HEK293T (cell line): ENCODE measurements at regions not wholly inside any gene's neighbourhood (a gene's known extent, or its start where the extent isn't known, plus 50 kb on each side); places are given as distances from the start of the nearest gene placed in this dataset.

Experiments used
- CTCF ChIA-PET: fragments of 350-600 bp; formaldehyde crosslinking; extraction: SDS; loops from one replicate; lab custom pipeline; 2021; ENCODE audit warnings: antibody characterized with exemption, inconsistent platforms; lab: Yijun Ruan, JAX
- POLR2A ChIA-PET: fragments of 350-600 bp; formaldehyde crosslinking; extraction: SDS; loops from one replicate; lab custom pipeline; 2020; ENCODE audit warnings: antibody characterized with exemption, inconsistent platforms; lab: Yijun Ruan, JAX
- DNase-seq: peaks from one replicate; pipeline ENCODE4 v3.0.0; 2012; ENCODE audit warnings: mixed read lengths; ENCODE audit errors: extremely low spot score
- ARNT ChIP-seq: fragments of 450-650 bp; IDR thresholded peaks from 2 replicates; pipeline ENCODE4 v1.6.1; 2017; ENCODE audit warnings: mild to moderate bottlenecking
- BHLHE40 ChIP-seq: fragments of 450-650 bp; IDR thresholded peaks from 2 replicates; pipeline ENCODE4 v1.6.1; 2016; ENCODE audit warnings: mild to moderate bottlenecking, moderate library complexity, borderline replicate concordance
- CTBP1 ChIP-seq: fragments of 450-650 bp; IDR thresholded peaks from 2 replicates; pipeline ENCODE4 v1.6.1; 2016; ENCODE audit warnings: borderline replicate concordance
- ELF4 ChIP-seq: fragments of 450-650 bp; IDR thresholded peaks from 2 replicates; pipeline ENCODE4 v1.6.1; 2017; ENCODE audit warnings: antibody characterized with exemption
- FOXA1 ChIP-seq: fragments of 450-650 bp; IDR thresholded peaks from 2 replicates; pipeline ENCODE4 v1.6.1; 2016; ENCODE audit warnings: mild to moderate bottlenecking
- FOXK2 ChIP-seq: fragments of 450-650 bp; IDR thresholded peaks from 2 replicates; pipeline ENCODE4 v1.6.1; 2016; ENCODE audit warnings: mild to moderate bottlenecking
- FOXM1 ChIP-seq: fragments of 450-650 bp; IDR thresholded peaks from 2 replicates; pipeline ENCODE4 v1.6.1; 2017; ENCODE audit warnings: mild to moderate bottlenecking, borderline replicate concordance
- HDGF ChIP-seq: fragments of 450-650 bp; IDR thresholded peaks from 2 replicates; pipeline ENCODE4 v1.6.1; 2017; ENCODE audit warnings: antibody characterized with exemption, borderline replicate concordance
- L3MBTL2 ChIP-seq: fragments of 450-650 bp; conservative IDR thresholded peaks from 2 replicates; pipeline ENCODE4 v1.6.1; 2016; ENCODE audit warnings: mild to moderate bottlenecking
- LEF1 ChIP-seq: fragments of 450-650 bp; IDR thresholded peaks from 2 replicates; pipeline ENCODE4 v1.6.1; 2017; ENCODE audit warnings: mild to moderate bottlenecking, borderline replicate concordance
- NFRKB ChIP-seq: fragments of 450-650 bp; IDR thresholded peaks from 2 replicates; pipeline ENCODE4 v1.6.1; 2016; ENCODE audit warnings: mild to moderate bottlenecking, moderate library complexity
- SP1 ChIP-seq: fragments of 450-650 bp; IDR thresholded peaks from 2 replicates; pipeline ENCODE4 v1.6.1; 2017
- SUZ12 ChIP-seq: fragments of 450-650 bp; IDR thresholded peaks from 2 replicates; pipeline ENCODE4 v1.6.1; 2016; ENCODE audit warnings: mild to moderate bottlenecking
- TARDBP ChIP-seq: fragments of 450-650 bp; IDR thresholded peaks from 2 replicates; pipeline ENCODE4 v1.6.1; 2016
- ZNF384 ChIP-seq: fragments of 450-650 bp; IDR thresholded peaks from 2 replicates; pipeline ENCODE4 v1.6.1; 2016
- TF ChIP-seq, protein P1 (sequence below): fragments of 450-650 bp; IDR thresholded peaks from 2 replicates; pipeline ENCODE4 v1.6.1; 2016

DNA sequence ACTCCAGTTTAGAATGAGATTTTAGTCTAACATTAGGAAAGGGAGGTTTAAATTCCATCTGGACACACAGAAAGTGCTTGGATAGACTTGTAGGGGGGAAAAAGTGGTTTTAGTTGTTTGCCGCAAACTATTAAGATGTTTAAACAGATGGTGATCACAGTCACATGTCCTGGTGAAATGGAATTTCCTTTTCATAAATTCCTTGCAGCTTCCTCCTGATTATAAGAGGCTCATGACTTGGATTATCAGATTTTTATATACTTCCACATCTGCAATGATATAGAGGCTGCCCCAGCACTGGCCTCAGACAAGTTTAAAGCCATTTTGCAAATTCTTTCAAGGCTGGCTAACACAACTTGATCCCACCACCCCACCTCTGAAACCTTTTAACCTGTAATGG lies 106.4 kb upstream of the ARMC3 start:
- ChIA-PET CTCF (no interaction called here), POLR2A (no interaction called here)
- no peak for TF ChIP-seq FOXA1
- TF ChIP-seq, protein P1, sequence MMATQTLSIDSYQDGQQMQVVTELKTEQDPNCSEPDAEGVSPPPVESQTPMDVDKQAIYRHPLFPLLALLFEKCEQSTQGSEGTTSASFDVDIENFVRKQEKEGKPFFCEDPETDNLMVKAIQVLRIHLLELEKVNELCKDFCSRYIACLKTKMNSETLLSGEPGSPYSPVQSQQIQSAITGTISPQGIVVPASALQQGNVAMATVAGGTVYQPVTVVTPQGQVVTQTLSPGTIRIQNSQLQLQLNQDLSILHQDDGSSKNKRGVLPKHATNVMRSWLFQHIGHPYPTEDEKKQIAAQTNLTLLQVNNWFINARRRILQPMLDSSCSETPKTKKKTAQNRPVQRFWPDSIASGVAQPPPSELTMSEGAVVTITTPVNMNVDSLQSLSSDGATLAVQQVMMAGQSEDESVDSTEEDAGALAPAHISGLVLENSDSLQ = no peak
- TF ChIP-seq NFRKB = no peak
- no peak for TF ChIP-seq ELF4
- TF ChIP-seq SUZ12 = no peak
- no peak for TF ChIP-seq SP1
- TF ChIP-seq LEF1 = no peak
- DNase-seq = no peak

DNA sequence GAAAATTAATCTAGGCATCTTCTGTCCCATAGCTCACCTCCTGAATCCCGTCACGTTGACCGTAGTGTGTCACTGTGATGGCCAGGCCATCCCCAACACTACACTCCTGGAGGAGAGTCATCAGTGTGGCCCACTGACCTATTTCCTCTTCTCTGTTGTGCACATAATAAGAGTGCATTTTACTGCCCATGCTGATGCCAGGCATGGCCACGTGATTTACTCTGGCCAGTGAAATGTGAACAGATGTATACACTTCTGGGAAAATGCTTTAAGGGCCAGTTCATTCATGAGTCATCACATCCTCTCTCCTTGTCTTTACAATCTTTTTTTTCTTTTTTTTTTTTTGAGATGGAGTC lies 101.9 kb upstream of the PIP4K2A start:
- ChIA-PET CTCF (no interaction called here), POLR2A (no interaction called here)
- no peak for TF ChIP-seq SP1
- no peak for TF ChIP-seq ELF4
- DNase-seq = no peak

DNA sequence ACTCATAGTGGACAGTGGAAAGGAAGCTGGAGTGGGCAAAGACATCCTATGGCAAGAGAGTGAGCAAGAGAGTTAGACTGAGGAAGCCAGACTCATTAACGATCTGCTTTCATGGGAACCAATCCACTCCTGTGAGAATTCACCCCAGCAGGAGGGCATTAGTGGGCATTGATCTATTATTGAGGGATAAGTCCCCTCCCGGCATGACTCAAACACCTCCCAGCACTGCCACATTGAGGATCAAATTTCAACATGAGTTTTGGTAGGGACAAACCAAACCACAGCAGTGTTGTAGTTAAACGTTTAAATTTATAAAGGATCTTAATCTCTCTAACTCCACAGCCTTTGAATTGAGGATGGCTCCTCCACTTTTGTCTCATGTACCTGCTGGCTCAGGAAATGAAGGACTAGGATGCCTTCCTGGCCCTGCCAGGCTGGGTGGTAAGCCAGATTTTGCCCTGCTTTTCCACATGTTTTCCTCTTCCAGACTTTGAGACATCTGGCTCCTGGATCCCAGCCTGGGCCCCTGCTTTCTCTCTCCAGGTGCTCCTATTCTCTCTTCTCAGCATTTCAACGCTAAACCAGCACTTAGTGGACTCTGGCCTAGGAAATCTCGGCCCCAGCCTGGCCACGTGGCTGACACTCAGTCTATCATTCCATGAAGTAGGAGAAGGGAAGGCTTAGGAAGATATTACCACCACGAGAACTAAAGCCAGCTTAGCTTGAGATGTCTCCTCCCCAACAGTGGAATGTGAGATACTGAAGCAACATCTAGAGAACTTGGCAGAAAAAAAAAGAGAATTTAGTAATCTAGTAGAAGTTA lies 96.5 kb upstream of the PIP4K2A start:
- POLR2A ChIA-PET = no interaction called here
- CTCF ChIA-PET = no interaction called here
- no peak for DNase-seq
- TF ChIP-seq, protein P1 = no peak
- no peak for TF ChIP-seq CTBP1
- no peak for TF ChIP-seq BHLHE40
- no peak for TF ChIP-seq L3MBTL2
- no peak for TF ChIP-seq ARNT
- no peak for TF ChIP-seq FOXA1

DNA sequence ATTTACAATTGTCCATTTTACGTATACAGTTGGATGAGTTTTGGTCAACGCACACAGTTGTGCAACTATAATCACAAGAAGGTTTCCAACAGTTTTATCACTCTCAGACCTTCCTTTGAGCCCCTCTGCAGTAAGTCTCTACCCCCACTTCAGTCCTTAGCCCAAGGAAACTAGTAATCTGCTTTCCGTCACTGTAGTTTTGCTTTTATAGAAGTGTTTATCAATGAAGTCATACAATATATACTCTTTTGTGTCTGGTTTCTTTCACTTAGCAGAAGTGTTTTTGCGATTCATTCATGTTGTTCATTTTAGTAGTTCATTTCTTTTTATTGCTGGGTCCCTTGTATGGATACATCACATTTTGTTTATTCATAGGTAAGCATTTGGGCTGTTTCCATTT lies 92.9 kb upstream of the PIP4K2A start:
- no peak for TF ChIP-seq FOXM1
- TF ChIP-seq NFRKB = no peak
- TF ChIP-seq BHLHE40 = no peak
- TF ChIP-seq FOXK2 = no peak
- TF ChIP-seq ARNT = no peak
- TF ChIP-seq, protein P1 = no peak
- no peak for TF ChIP-seq SUZ12
- no peak for TF ChIP-seq ZNF384
- no peak for TF ChIP-seq TARDBP
- no peak for TF ChIP-seq SP1
- no peak for TF ChIP-seq CTBP1
- no peak for TF ChIP-seq ELF4
- TF ChIP-seq HDGF = no peak
- no peak for TF ChIP-seq L3MBTL2
- TF ChIP-seq FOXA1 = no peak
- TF ChIP-seq LEF1 = no peak
- CTCF ChIA-PET = interaction anchor here (0.6 kb wide), 1 partner anchor 702 kb away, joined by 5 read pairs; no protein-coding TSS in a partner anchor
- POLR2A ChIA-PET = no interaction called here
- no peak for DNase-seq

DNA sequence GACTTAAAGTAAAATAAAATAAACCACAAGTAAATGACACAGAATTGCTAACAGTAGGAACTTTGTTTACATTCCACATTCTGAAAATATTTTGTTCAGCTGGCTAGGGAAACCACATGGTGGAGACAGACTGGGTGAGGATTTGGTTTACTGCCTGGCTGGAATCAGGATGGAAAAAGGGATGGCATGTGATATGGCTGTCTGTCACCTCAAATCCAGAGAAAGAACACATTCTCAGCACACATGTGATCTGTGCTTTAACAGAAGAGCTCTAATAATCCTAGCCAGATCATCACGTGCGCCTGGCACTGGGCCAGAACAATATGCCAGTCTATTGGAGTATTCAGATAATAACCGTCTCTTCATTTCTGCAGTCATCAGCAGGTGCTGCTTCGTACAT lies 90.9 kb upstream of the PIP4K2A start:
- DNase-seq = no peak
- TF ChIP-seq, protein P1 = no peak
- TF ChIP-seq NFRKB (no peak), TARDBP (no peak), ARNT (no peak), HDGF (no peak), L3MBTL2 (no peak), LEF1 (no peak), ZNF384 (no peak), ELF4 (no peak), BHLHE40 (no peak), FOXK2 (no peak), FOXA1 (no peak), CTBP1 (no peak), FOXM1 (no peak), SP1 (no peak), SUZ12 (no peak)
- ChIA-PET CTCF (no interaction called here), POLR2A (no interaction called here)

DNA sequence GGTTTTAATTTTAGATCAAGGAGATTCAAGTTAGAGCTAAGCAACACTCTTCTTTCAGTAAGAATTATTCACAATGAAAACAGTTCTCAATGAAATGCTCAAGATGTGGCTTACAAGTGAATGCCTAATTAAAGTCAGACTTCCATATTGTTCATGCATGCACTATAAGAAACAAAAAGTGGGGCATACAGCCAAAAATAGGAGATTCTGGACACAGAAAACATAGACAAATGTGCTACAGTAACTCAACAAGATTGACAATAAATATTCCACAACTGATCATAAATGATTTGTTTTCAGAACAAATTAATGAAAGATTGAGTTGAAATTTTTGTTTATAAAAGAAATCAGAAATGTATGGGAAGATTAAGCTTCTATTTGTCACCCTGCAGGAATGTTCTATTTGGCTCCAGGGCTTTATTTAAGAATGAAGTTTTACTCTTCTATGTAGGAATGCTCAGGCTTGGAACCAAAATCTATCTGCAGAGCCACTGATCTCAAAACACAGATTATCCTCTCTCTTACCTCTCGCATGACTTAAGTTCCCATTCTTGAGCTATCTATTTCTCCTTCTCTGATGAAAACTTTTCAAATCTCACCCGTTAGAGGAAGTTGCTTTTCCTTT lies 89.0 kb upstream of the PIP4K2A start:
- TF ChIP-seq SP1 = no peak
- no peak for TF ChIP-seq CTBP1
- no peak for TF ChIP-seq HDGF
- TF ChIP-seq NFRKB = no peak
- no peak for TF ChIP-seq L3MBTL2
- no peak for TF ChIP-seq TARDBP
- TF ChIP-seq FOXA1 = no peak
- TF ChIP-seq ARNT = no peak
- TF ChIP-seq LEF1 = no peak
- no peak for TF ChIP-seq ZNF384
- no peak for TF ChIP-seq ELF4
- no peak for TF ChIP-seq BHLHE40
- TF ChIP-seq FOXM1 = no peak
- no peak for TF ChIP-seq FOXK2
- TF ChIP-seq, protein P1 = no peak
- no peak for TF ChIP-seq SUZ12
- DNase-seq = no peak
- POLR2A ChIA-PET = no interaction called here
- CTCF ChIA-PET = no interaction called here
